ENCODE measurements at regions not wholly inside any gene's neighbourhood (a gene's known extent, or its start where the extent isn't known, plus 50 kb on each side); places are given as distances from the start of the nearest gene placed in this dataset.

GRCh38 chr13:83340170-83340569 lies 542.1 kb downstream of the SLITRK1 start:
- DNase-seq (ENCODE audit: low read depth in 2 of 2): no peak

GRCh38 chr13:83333614-83334388 lies 548.5 kb downstream of the SLITRK1 start:
- DNase-seq (ENCODE audit: low read depth in 2 of 2): no peak

GRCh38 chr13:83332751-83333150 lies 549.5 kb downstream of the SLITRK1 start:
- no peak for DNase-seq (ENCODE audit: low read depth in 2 of 2)

DNA sequence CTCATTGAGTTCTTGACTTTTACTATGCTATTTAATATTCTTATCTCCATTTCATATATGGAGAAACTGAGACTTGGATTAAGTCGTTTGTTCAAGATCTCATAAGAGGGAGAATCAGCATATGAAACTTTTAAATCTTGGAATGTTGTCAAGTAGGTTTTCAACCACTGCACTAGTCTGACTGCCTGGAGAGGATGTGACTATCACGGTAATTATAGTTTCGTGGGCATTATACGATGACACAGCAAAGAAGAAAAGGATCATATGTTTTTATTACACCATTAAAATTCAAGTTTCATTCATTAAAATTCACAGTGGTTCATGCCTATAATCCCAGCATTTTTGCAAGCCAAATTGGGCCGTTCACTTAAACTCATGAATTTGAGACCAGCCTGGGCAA lies 555.2 kb downstream of the SLITRK1 start:
- no peak for DNase-seq (ENCODE audit: low read depth in 2 of 2)

DNA sequence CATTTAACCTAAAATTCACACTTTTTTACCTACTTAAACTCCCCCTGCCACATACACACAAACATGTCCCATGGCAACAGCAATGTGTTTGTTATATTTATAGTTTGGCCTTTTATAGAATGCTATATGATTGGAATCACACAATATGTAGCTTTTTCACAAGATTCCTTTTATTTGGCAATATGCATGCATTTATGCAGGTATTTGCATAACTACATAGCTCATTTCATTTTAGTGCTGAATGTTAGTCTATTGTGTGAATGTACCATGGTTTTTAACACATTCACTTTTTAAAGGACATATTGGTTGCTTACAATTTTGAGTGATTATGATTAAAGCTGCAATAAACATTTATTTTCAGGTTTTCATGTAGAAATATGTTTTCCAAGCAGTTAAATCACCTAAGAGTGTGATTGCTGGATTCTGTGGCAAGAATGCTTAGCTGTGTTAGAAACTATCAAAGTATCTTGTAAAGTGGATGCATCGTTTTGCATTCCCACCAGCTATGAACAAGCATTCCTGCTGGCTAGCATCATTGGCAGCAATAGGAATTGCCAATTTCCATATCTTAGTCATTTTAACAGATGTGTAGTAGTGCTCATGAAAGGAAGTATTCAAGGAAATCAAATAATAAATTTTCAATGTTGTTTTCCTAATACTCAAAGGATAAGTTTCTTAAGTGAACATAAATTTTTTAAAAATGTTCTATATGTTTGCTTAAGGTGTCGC lies 557.0 kb downstream of the SLITRK1 start:
- no peak for DNase-seq (ENCODE audit: low read depth in 2 of 2)

DNA sequence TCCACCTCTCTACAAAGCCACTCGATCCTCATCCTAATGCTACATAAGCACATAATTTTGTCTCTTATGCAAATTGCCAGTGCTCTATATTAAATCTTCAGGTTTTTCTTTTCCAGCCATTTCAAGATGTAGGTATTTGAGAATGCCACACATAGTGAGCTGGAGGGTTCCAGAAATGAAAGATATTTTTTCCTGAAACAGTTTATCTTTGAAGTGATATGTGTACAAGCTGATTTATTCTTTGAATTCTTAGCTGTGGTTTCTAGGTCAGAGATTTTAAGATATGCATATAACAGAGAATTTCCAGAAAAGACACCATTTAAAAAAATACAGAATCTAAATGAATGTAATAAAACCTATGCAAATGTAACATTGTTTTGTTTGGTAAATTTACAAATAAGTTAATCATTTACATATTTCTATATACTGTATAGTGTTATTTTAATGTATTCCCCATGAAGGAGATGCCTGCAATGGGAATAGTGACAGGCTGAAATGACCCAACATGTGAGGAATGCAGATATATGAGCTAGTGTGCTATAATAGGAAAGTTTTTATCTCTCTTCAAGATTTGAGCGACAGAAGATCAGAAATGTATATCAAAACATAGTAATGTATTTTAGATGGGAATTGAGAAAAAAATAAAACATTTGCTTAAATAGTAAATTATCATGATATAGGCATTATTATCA lies 570.2 kb downstream of the SLITRK1 start:
- DNase-seq (ENCODE audit: low read depth in 2 of 2): no peak

- no peak for DNase-seq (ENCODE audit: low read depth in 2 of 2)
Measured at GRCh38 chr13:83298617-83299016, 583.7 kb downstream of the SLITRK1 start.

DNA sequence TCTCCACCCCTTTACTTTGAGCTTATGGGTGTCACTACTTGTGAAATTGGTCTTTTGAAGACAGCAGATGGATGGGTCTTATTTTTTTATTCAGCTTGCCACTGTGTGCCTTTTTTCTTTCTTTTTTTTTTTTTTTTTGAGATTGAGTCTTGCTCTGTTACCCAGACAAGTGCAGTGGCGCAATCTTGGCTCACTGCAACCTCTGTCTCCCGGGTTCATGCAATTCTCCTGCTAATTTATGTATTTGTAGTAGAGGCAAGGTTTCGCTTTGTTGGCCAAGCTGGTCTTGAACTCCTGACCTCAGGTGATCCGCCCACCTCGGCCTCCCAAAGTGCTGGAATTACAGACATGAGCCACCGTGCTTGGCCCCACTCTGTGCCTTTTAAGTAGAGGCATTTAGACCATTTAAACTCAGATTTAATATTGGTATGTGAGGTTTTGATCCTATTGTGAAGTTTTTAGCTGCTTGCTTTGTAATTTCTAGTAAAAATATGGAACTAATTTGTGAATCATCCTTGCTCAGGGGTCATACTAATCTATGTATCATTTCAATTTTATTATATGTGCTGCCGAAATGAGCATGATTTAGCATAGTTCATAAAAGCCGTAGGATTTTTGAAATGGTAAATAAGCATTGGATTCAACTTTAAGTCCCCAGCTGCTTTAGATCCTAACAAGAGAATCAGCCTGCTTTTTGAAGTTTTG lies 584.5 kb downstream of the SLITRK1 start:
- DNase-seq (ENCODE audit: low read depth in 2 of 2): no peak

DNA sequence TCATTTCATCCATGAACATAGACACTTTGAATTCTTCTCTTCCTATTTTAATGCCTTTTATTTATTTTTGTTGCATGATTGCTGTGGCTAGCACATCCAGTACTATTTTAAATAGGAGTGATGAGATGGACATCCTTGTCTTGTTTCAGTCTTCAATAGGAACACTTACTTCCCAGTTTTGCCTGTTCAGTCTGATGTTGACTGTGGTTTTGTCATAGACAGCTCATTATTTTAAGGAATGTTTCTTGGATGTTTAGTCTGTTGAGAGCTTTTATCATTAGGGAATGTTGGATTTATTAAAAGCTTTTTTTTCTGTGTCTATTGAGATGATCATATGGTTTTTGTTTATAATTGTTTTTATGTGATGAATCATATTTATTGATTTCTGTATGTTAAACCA lies 586.6 kb downstream of the SLITRK1 start:
- no peak for DNase-seq (ENCODE audit: low read depth in 2 of 2)

DNA sequence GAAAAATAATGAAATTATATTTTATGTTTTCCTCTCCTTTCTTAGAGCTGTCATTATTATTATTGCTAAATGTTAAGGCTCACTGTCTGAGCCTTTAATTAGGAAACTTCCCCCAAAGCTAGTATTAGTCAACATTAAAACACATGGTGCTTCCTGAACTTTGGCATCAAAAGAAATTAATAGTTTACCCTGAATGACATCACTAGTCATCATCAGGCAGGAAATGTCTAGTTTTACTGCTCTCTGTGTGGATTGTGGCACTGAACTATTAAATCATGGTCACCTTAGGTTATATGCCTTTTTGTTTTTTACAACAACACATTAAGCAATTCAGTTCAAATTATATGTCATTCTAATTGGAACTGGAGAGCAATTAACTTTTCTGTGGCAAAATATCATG lies 595.5 kb downstream of the SLITRK1 start:
- DNase-seq (ENCODE audit: low read depth in 2 of 2): no peak

DNA sequence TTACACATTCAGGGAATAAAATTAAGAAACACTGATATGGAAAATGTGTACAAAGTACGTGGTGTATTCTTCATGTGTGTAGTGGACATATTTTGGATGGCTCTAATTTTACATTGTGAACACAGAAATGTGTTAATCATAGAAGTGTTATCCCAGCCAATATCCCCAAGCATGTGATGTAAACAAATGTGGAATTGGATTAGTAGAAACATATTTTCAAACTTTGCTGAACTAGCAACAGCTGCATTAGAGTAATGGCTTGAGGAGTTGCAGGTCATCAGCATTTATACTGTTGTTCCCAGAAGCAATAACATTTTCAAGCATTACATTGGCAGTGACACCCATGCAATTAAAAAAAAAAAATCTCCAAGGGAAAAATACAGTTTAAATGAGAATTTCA lies 600.6 kb downstream of the SLITRK1 start:
- DNase-seq (ENCODE audit: low read depth in 2 of 2): no peak

- DNase-seq (ENCODE audit: low read depth in 2 of 2): no peak
Measured at GRCh38 chr13:83274679-83275078, 607.6 kb downstream of the SLITRK1 start.

DNA sequence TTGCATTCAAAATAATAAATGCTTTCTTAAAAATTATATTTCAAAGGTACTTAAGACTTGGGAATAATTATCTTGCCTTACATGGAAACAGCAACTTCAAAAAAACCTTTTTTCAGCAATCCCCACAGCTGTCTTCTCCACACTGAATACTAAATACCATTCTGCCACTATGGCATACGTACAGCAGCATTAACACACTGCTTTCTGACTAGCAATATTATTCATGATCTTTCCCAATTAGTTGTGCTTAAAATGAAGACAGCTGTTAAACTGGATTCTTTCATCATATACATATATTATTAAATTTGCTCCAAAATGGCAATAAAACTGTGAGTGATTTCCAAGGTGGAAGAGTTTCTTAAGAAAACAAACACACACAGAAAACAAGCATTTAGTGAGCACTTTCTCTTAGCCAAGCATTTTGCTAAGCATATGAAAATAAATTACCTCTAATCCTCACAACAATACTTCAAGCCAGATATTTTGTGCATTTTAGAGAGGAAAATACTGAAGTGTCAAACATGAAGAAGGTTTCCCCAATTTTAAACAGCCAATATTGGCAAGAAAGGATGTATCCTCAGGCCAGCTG lies 609.5 kb downstream of the SLITRK1 start:
- DNase-seq (ENCODE audit: low read depth in 2 of 2): no peak

DNA sequence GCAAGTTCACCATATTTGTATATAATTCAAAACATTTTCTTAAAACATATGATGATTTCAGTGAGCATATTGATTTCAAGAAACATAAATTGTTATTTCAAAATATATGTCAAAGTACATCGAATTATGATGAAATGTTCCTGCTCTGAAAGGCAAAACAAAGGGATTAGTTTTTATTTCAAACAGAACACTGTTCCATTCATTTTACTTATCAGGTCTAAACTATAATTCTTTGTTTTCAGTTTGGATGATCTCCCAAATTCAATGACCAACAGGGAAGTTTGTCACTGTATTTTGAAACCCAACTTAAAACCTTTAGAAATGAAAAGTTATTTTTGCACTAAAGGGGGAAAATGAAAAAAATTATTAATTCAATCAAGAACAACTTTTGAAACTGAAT lies 610.2 kb downstream of the SLITRK1 start:
- no peak for DNase-seq (ENCODE audit: low read depth in 2 of 2)

DNA sequence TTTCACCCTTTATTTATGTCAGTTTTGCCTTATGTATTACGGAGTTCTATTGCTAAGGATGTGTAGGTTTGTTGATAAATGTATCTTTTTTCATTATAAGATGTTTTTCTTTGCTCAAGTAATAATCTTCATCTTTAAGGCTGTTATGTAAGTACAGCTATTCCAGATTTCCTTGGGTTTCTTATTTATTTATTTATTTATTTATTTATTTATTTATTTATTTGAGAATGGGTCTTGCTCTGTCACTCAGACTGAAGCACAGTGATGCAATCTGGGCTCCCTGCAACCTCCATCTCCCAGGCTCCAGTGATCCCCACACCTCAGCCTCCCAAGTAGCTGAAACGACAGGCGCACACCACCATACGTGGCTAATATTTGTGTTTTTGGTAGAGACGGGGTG lies 617.0 kb downstream of the SLITRK1 start:
- DNase-seq (ENCODE audit: low read depth in 2 of 2): no peak

DNA sequence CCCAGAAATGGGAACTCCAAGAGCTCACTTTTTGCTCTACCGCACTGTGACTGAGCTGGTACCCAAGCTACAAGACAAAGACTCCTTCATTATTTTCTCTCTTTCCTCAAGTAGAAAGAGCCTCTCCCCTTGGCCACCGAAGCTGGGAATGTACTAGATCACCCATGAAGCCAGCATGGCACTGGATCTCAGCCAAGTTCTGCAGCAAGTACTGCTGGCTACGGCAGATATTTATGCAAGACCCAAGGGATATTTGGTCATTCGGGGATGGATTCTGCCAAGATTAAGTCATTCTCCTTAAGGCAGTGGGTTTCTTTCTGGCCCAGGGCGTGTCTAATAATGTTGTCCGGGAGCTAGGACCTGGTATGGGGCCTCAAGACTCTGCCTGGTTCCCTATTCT lies 633.5 kb downstream of the SLITRK1 start:
- DNase-seq (ENCODE audit: low read depth in 2 of 2): no peak

DNA sequence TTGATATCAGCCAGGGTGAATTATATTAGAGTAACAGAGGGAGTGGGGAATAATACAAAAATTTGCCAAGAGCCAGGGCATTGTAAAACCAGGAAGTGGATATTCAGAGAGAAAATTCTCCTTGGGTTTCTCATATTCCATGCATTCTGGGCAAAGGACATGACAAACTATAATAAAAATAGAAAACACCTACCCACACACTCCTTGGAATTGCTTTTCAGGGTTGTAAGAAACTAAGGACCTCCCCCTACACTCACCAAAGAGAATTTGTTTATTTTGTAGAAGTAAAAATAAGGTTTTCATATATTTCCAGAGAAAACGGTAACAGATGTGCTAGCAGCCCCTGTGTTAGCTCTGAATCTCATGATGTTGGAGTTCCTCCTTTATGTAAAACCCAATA lies 649.6 kb downstream of the SLITRK1 start:
- DNase-seq (ENCODE audit: low read depth in 2 of 2): no peak

DNA sequence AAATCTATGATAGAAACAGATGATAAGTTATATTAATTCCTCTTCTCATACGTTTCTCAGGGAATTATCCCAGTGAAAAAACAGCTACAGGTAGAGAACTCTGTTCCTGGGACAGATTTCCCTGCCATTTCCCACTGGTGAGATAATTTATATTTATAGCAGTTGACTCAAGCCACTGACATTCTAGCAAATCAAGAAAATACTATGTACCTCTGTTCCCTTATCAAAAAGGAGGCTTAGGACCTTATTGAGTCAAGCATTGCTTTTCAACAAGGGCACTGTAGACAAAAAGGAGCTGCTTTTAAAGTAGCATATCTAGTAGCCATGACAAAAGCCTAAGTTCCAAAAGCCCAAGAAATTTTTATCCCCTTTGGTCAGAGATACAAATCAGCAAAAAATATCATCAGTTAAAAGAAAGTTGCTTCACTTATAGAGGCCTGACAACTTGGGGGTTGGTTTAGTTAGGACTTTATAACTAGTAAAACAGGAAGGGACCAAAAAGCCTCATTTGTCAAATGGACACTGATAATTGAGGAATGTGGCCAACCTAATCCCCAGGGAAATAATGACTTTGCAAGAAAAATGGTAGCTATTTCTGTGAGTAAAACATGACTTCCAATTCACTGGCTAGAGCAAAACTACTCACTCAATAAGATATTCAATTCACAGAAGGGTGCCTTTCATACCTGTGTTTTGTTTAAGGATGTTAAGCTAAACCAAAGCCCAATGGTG lies 652.5 kb downstream of the SLITRK1 start:
- no peak for DNase-seq (ENCODE audit: low read depth in 2 of 2)

DNA sequence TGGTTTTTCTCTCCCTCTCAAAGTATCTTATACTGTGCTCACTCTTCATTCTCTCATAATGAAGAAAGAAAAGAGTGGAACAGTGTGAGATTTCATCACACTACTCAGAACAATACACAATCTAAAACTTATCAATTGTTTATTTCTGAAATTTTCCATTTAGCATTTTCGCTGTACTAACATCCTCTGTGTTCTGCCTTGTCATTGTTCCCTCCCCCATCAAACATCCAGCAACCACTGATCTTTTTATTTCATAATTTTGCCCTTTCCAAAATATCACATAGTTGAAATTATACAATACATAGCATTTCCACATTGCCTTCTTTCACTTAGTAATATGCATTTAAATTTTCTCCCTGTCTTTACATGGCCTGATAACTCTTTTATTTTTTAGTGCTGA lies 658.7 kb downstream of the SLITRK1 start:
- no peak for DNase-seq (ENCODE audit: low read depth in 2 of 2)

DNA sequence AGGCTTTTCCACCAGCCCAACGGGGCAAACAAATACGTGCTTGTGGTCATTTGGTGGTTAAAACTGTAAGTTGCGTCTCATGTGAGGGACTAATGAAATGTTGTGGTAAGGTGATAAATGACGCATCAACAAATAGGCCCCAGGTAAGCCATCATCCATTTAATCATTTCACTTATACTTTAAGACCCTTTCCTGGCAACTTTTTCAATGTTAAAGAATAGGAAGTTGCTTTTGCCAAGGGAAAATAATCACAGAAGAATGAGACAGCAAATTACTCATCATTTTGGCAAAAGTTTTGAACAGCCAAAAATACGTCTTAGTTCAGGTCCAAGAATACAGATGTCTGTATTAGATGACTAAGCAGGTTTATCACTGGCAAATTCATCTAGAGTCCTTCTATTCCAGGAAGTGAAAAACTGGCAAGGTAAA lies 660.4 kb downstream of the SLITRK1 start:
- DNase-seq (ENCODE audit: low read depth in 2 of 2): no peak

DNA sequence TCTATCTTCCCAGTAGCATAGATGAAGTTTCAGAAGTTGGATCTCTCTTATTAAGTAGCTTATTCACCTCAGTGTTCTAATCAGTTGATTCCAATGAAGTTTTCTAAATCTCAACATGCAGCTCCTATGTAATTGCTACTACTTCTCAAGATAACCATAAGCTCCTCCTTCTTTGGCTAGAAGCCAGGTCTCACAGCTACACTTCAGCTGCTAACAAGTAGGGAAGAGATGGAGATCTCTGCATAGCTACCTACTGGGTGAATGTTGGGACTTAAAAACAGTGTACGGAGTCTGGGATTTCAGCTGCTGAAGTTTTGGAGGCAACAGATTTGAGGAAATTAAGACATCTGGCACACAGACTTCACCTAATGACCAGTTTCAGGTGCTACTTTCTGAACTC lies 661.0 kb downstream of the SLITRK1 start:
- peak in 1 of 2 donors; percentile 1 for DNase-seq (ENCODE audit: low read depth in 2 of 2)
